Stimulated activated memory B cell treated with anti-CD40 and anti-IgM and Interleukin-4, amounts not matched to agents 10 μg/mL and 1 μg/mL and 100 μg/mL, for 72 hours (primary cell): ENCODE measurements at regions not wholly inside any gene's neighbourhood (a gene's known extent, or its start where the extent isn't known, plus 50 kb on each side); places are given as distances from the start of the nearest gene placed in this dataset.

Source experiments
- ATAC-seq: fragments of 150-1000 bp; cut with Tn5 transposase; 2 replicates; pipeline ENCODE4 v1.10.0; 2021
- H3K27ac Mint-ChIP-seq: one replicate; pipeline ENCODE4 v1.8.0; 2022; ENCODE audit warnings: mild to moderate bottlenecking, mixed read lengths
- H3K27me3 Mint-ChIP-seq: one replicate; pipeline ENCODE4 v1.8.0; 2022; ENCODE audit warnings: mixed read lengths
- H3K36me3 Mint-ChIP-seq: one replicate; pipeline ENCODE4 v1.8.0; 2022; ENCODE audit warnings: mixed read lengths
- H3K4me1 Mint-ChIP-seq: one replicate; pipeline ENCODE4 v1.8.0; 2022; ENCODE audit warnings: mixed read lengths
- H3K4me3 Mint-ChIP-seq: one replicate; pipeline ENCODE4 v1.8.0; 2022; ENCODE audit warnings: mild to moderate bottlenecking, moderate library complexity, mixed read lengths
- H3K9me3 Mint-ChIP-seq: one replicate; pipeline ENCODE4 v1.8.0; 2022; ENCODE audit warnings: mixed read lengths

DNA sequence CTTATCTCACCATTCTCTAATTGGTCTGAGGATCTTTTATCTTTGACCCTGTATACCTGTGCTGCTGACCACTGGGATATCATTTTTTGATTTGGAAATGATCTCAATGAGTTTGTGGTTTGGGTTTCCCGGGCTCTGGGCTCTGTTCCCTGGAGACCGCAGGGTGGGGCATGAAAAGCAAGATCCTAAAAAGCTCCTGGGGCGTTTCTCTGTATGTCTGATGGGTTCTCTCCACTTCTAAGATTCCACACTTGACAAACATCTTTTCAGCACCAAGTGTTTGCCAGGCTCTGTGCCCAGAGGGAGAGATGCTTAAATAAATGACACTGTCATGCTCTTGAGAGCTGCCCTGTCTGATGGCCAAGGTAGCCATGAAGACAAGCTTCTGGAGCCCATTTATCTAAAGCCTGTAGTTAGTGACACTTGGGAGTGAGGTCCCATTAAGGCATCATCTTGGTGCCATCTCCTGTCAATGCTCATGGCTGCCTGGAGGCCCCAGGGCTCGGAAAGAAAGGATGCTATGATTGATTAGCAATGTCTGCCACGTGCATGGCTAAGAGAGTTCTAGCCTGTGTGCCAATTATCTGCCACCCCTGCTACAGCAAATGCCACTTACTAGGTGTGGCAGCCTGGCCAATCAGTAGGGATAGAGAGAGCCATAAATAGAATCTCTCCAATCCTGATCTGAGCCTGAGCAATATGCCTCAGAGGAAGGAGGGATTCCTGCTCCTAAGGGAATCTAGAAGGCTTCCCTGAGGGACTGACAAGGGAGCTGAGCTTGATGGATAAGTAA lies 531.6 kb downstream of the MN1 start:
- Mint-ChIP-seq H3K36me3 (no peaks in the 10 kb centered on the region), H3K4me3 (no peak overlapping the region), H3K27me3 (no peaks in the 10 kb centered on the region), H3K27ac (no peak overlapping the region), H3K4me1 (no peaks in the 10 kb centered on the region), H3K9me3 (no peaks in the 10 kb centered on the region)
- ATAC-seq, result no peak

DNA sequence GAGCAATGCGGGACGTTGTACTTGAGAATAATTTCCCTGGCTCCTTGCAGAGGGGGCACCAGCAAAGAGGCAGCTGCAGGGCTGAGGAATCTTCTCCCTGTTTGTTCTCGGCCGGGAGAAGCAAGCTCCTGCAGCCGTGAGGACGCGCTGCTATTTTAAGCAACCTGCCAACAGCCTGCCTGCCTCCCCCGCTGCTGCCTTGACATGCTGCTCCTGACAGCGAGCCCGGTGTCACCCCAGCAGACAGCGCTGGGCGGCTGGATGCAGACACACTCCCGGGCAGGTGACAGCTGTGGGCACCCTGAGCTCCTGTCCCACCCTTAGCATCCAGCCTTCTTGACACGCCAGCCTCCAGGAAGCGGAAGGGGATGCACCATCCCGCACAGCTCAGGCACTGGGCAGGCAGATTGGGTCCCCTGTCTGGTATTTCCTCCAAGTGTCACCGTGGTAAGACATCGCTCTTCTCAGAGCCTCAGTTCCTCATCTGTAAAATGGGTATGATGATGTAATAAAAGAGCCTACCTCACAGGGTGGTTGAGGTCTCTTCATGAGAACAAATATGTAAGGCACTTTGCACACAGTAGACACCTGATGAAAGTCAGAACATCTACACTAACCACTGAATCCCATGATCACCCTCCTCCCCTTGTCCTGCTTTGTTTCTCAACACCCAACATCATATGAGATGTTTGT lies 530.6 kb downstream of the MN1 start:
- H3K27ac Mint-ChIP-seq, result no peak overlapping the region

DNA sequence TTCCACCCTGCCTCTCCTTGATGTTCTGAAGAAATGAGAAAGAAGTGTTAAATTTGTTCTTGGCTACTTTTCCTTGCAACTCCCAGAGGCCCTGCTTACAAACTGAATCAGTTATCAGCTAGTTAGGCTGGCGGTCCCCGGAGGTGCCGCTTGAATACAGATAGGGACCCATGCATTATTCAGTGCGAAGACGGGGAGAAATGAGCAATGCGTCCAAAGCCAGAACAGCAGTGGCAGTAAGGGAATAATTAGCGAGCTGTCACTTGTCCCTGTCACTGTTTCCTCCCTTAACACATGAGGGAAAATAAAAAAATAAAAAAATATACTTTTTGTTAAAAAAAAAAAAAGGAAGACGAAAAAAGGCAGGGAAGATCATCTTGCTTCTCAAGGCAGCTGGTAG lies 528.1 kb downstream of the MN1 start:
- Mint-ChIP-seq H3K4me1 (no peaks in the 10 kb centered on the region), H3K9me3 (peaks cover 3% of the 10 kb centered on the region), H3K36me3 (no peaks in the 10 kb centered on the region), H3K27me3 (no peaks in the 10 kb centered on the region), H3K27ac (no peak overlapping the region), H3K4me3 (no peak overlapping the region)
- ATAC-seq, result no peak

More for the DNA sequence above, 530.6 kb downstream of the MN1 start:
- ATAC-seq, result no peak
- no peaks in the 10 kb centered on the region for H3K36me3 Mint-ChIP-seq
- no peaks in the 10 kb centered on the region for H3K9me3 Mint-ChIP-seq
- H3K4me3 Mint-ChIP-seq, result no peak overlapping the region
- H3K4me1 Mint-ChIP-seq, result no peaks in the 10 kb centered on the region
- no peaks in the 10 kb centered on the region for H3K27me3 Mint-ChIP-seq

DNA sequence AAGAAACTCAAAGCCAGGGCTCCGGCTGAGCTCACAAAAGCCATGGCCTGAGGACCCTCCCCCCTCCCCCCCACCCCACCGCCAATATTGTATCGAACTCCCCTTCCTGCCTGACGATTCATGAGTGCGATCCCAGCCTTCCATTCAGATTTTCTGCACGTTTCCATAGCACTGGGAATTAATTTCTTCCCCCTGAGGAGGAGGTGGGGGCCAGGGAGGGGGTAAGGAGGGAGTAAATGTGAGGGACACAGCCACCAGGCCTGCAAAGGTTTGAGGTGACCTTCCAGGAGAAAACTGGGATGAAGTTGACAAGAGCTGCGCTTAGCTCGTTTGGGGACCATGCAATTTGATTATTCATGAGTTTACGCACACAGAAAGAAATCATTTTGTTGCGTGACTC lies 527.7 kb downstream of the MN1 start:
- H3K9me3 Mint-ChIP-seq, result peaks cover 3% of the 10 kb centered on the region
- no peaks in the 10 kb centered on the region for H3K27me3 Mint-ChIP-seq
- no peaks in the 10 kb centered on the region for H3K36me3 Mint-ChIP-seq
- no peak overlapping the region for H3K27ac Mint-ChIP-seq
- H3K4me1 Mint-ChIP-seq, result no peaks in the 10 kb centered on the region
- ATAC-seq, result no peak
- H3K4me3 Mint-ChIP-seq, result no peak overlapping the region

DNA sequence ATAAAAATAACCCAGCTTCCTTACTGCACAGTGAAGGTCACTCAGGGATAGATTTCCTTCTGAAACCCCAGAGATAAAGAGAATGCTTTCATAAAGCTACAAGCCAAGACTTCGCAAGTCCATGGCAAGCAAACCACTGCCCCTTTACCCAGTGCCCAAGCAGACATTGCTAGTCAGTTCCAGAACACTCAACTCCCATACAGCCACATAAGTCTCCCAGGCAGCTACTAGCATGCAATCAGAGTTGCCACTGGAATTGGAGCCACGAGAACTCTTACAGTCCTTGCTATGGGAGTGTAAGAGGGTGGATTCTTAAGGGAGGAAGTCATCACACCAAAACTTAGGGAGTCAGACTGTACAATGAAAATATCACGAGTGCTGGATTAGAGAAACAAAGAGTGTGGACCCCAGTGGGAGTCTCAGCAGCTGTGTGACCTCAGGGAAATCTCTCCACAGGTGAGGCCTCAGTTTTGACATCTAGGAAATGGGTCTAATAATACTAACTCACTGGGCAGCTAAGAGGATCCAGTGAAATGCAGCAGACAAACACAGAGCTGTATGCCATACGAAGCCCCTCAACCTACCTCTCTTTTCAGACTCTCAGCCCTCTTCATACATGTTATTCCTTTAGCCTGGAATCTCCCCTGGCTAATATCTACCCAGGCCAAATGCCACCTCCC lies 526.6 kb downstream of the MN1 start:
- Mint-ChIP-seq H3K4me1 (no peaks in the 10 kb centered on the region), H3K27ac (no peak overlapping the region), H3K36me3 (no peaks in the 10 kb centered on the region), H3K27me3 (no peaks in the 10 kb centered on the region), H3K9me3 (peaks cover 3% of the 10 kb centered on the region), H3K4me3 (no peak overlapping the region)
- no peak for ATAC-seq

DNA sequence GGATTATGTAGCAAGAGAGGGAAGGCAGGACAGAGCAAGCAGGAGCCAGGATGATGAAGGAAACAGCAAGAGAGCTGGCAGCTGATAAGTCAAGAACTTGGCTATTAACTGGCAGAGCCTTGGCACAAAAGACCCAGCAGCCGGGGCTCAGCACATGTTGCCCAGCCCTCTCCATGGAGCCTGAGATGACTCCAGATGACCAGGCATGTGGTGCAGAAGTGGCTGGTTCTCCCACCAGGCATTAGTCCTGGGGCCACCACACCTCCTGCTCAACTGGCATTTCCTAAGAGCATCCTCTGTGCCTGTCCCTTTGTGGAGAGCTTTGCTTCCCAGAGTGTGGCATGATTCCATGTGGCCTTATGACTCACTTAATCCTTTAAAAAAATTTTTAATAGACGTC lies 522.6 kb downstream of the MN1 start:
- Mint-ChIP-seq H3K27ac (no peak overlapping the region), H3K36me3 (no peaks in the 10 kb centered on the region), H3K27me3 (no peaks in the 10 kb centered on the region)

DNA sequence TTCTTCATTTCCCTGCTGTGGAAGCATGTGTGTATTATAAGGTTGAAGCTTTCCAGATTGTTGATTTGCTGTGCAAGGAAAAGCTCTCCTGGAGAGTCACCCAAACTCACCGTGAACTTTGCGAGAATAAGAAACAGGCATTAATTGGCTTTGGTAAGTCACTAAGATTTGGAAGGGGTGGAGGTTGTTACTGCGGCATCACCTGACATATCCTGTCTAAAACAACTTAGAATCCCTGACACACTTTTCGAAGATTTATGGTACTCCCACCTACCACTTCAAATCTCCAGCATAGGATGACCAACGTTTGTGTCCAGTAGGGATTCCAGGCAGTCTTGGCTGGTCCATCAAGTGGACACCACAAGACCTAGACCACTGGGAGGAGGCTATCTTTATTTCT lies 518.3 kb downstream of the MN1 start:
- Mint-ChIP-seq H3K27me3 (no peaks in the 10 kb centered on the region), H3K9me3 (peaks cover 4% of the 10 kb centered on the region), H3K4me1 (no peaks in the 10 kb centered on the region), H3K4me3 (no peak overlapping the region), H3K27ac (no peak overlapping the region), H3K36me3 (no peaks in the 10 kb centered on the region)
- ATAC-seq, result no peak

More for the DNA sequence above, 522.6 kb downstream of the MN1 start:
- Mint-ChIP-seq H3K4me3 (no peak overlapping the region), H3K4me1 (no peaks in the 10 kb centered on the region), H3K9me3 (peaks cover 3% of the 10 kb centered on the region)
- no peak for ATAC-seq

DNA sequence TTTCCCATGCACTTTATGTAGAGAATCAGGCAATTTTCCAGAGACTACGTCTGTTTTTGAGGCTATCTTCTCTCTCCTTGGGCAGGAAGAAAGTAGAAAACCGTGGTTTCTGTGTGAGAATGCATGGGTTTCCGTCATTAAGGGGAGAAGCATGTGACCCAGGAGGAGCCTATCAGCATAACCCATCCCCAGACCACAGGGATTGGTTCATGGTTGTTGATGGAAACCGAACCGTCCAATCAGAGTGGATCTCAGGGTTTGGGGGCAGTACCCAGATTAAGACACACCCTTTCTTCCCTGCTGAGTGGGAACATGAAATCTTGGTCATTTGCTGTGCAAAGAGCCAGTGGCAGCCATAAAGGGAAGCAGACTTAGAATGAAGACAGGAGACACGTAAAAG lies 517.8 kb downstream of the MN1 start:
- Mint-ChIP-seq H3K27me3 (no peaks in the 10 kb centered on the region), H3K9me3 (peaks cover 4% of the 10 kb centered on the region)

DNA sequence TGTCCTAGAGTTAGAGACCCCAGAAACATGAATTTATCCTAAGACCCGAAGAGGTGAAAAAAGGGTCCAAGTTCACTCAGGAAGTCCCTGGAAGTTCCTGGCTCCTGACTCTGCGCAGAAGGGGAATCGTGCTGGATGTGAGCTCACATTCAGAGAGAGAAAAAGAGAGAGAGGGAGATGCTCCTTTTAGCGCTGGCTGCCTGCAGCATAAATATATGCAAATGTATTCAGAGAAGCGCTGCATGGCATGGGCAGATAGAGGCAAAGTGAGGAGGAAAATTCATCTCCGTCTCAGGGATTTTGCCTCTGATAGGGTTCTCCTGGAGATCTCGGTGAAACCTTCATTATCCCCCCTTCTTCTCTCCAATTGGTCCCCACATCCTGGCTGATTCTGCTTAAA lies 517.2 kb downstream of the MN1 start:
- Mint-ChIP-seq H3K36me3 (no peaks in the 10 kb centered on the region), H3K4me1 (no peaks in the 10 kb centered on the region), H3K27ac (no peak overlapping the region), H3K9me3 (peaks cover 4% of the 10 kb centered on the region), H3K4me3 (no peak overlapping the region), H3K27me3 (no peaks in the 10 kb centered on the region)
- no peak for ATAC-seq

More for the DNA sequence above, 517.8 kb downstream of the MN1 start:
- Mint-ChIP-seq H3K27ac (no peak overlapping the region), H3K4me3 (no peak overlapping the region), H3K36me3 (no peaks in the 10 kb centered on the region), H3K4me1 (no peaks in the 10 kb centered on the region)
- no peak for ATAC-seq

DNA sequence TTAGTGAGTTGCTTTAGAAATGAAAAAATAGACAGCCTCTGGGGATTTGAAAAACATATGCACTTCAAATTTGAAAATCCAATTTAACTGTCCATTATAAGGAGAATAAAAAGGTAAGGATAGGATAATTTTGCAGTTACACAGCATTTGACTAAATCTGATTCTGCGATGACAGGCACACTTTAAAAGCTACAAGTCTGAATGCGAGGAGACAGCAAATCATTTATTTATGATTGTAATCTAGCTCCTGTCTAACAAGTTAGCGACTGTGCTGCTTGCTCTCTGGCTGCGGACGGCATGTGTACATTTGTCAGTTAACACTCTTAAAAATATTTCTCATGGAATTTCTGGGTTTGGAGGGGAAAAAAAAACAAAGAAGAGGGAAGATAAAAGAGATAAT lies 514.8 kb downstream of the MN1 start:
- Mint-ChIP-seq H3K4me1 (no peaks in the 10 kb centered on the region), H3K36me3 (no peaks in the 10 kb centered on the region), H3K27ac (no peak overlapping the region), H3K9me3 (peaks cover 4% of the 10 kb centered on the region), H3K27me3 (no peaks in the 10 kb centered on the region), H3K4me3 (no peak overlapping the region)
- no peak for ATAC-seq

DNA sequence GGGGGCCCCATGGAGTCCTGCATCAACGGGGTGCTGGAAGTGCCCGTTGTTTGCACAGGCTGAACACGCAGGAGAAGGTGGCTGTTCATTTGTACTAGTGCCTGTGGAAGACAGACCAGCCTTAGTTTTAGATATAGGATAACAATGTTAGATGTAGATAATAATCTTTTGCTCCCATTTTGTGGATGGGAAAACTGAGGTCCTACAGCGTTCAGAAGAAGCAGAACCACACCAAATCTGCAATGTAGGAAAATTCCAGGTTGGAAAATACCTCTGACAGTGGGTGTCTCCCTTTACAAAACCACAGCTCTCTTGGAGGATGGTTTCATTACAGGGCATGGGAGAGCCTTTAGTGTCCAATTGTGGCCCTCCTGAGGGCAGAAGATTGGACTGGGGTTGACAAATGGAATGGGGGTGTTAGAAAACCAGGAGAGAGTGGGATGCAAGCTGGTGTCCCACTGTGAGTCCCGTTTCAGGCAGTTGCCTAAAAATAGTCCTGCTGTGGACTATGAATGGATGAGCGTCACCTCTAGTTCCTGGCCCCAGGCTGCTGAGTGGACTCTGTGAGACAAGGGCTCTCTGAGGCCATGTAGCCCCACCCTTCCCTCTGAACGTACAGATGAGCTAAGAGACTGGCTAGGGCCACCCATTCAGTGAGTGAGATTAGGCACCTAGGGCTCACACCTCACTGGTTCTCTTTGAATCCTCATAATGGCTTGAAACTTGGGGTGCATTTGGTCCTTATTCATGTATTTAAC lies 508.8 kb downstream of the MN1 start:
- Mint-ChIP-seq H3K27me3 (peaks cover 26% of the 10 kb centered on the region), H3K36me3 (no peaks in the 10 kb centered on the region), H3K4me3 (no peak overlapping the region), H3K9me3 (no peaks in the 10 kb centered on the region), H3K27ac (no peak overlapping the region), H3K4me1 (no peaks in the 10 kb centered on the region)
- no peak for ATAC-seq

DNA sequence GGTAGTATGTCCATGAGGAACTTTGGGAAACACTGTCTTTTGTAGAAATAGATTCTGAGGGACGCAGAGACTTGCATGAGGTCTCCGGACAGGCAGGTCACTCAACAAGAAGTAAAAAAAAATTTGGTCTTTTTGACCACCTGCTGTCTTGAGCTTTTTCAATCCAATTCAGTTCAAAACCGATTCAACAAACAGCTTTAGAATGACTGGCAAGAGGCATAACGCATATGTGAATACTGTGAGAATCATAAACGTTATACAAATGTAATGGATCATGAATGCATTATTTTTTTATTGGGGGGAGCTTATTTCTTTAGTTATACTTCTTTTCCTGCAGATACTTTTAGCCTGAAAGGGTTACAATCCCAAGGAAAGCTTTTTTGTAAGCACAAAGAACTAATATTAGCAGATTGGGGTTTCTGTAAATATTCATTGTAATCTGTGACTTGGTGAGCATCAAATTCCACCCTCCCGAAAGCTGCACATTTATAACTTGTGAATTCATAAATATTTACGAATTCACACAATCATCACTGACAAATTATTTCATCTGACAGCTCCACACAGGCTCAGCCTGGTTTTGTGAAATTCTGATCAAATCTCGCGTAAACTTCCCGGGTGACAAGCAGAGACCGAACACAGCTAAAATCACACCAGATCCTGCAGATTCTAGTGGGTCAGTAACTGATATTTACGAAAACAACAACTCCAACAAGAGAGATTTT lies 507.7 kb downstream of the MN1 start:
- peaks cover 4% of the 10 kb centered on the region for H3K4me1 Mint-ChIP-seq
- H3K9me3 Mint-ChIP-seq, result peaks cover 4% of the 10 kb centered on the region
- no peak overlapping the region for H3K27ac Mint-ChIP-seq
- no peaks in the 10 kb centered on the region for H3K36me3 Mint-ChIP-seq
- ATAC-seq, result no peak
- H3K4me3 Mint-ChIP-seq, result no peak overlapping the region
- peaks cover 38% of the 10 kb centered on the region for H3K27me3 Mint-ChIP-seq

DNA sequence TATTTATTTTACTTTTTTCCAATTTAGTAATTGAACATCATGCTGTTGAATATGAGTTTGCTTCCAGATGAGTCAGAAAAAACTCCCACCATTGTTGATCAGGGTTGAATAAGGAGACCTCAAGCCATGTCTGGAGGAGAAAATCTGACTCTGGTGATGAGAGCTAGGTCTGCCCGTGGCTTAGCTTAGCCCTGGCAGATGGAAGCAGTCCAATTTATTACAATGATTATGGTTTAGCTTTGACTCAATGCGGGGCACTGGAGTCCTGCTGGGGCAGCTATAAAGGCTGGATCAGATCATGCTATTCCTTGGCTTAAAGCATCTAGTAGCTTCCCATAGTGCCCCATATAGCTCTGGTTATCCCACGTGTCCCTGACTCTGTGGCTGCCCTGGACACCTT lies 506.5 kb downstream of the MN1 start:
- Mint-ChIP-seq H3K27ac (no peak overlapping the region), H3K4me1 (peaks cover 7% of the 10 kb centered on the region), H3K36me3 (no peaks in the 10 kb centered on the region), H3K4me3 (no peak overlapping the region), H3K9me3 (peaks cover 5% of the 10 kb centered on the region), H3K27me3 (peaks cover 44% of the 10 kb centered on the region)
- ATAC-seq, result no peak

DNA sequence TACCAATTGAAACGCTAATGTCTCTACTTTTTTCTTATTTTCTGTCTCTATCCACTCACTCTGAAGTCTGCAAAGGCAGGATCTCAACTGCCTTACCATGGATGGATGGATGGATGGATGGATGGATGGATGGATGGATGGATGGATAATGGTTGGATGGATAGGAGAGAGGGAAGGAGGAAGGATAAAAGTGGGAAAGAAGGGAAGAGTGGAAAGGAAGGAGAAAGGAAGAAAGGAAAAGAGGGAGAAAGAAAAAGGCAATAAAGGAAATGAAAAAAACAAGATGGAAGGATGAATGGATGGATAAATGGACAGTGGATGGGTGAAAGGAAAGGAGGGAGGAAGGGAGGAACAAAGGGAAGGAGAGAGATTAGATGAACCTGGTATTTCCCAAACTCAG lies 506.0 kb downstream of the MN1 start:
- Mint-ChIP-seq H3K27me3 (peaks cover 44% of the 10 kb centered on the region), H3K36me3 (no peaks in the 10 kb centered on the region), H3K9me3 (peaks cover 5% of the 10 kb centered on the region), H3K27ac (no peak overlapping the region), H3K4me1 (peaks cover 7% of the 10 kb centered on the region), H3K4me3 (no peak overlapping the region)
- ATAC-seq, result no peak
